Keratinocyte (primary cell): ENCODE measurements at regions not wholly inside any gene's neighbourhood (a gene's known extent, or its start where the extent isn't known, plus 50 kb on each side); places are given as distances from the start of the nearest gene placed in this dataset.
"Not testable (repeated sequence)": the region's sequence is repeated elsewhere in the genome, so short reads cannot be mapped to it uniquely, and the experiment has no call there.

ENCODE experiments used
- EZH2 ChIP-seq: IDR thresholded peaks from one replicate; pipeline ENCODE4 v1.6.1; 2012; ENCODE audit warnings: inconsistent platforms, mild to moderate bottlenecking, low read length, moderate library complexity
- TF ChIP-seq, protein P1 (sequence below), 3 experiments: IDR thresholded peaks in 1 of 3; conservative IDR thresholded peaks in 1 of 3; optimal IDR thresholded peaks in 1 of 3; 2 replicates in 2 of 3; 3 replicates in 1 of 3; pipeline versions ENCODE3 to v1.5.1; 2011; ENCODE audit warnings: low read length in 3 of 3, mild to moderate bottlenecking in 3 of 3, moderate library complexity in 2 of 3, control low read depth in 1 of 3, inconsistent platforms in 1 of 3; ENCODE audit not compliant: insufficient read depth in 2 of 3; ENCODE audit errors: extremely low read depth in 1 of 3

DNA sequence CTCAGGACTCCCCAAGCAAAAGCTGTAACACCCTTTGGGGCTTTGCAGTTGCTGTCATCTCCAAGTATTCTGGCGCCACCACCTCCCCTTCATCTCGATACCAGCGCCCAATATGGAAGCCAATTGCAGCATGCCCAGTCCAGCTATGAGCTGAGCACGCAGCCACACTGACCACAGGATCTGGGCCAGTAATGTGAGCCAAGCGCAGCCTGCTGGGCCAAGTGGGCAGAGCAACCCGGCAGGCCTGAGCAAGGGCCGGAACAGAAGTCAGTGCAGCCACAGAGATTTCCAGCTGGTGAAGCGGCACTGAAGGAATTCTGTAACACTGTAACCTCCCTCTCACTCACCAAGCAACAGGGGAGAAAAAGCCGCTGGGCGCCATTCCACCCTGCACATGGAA is 268.6 kb downstream of the SPATA31A1 start:
- TF ChIP-seq, protein P1, sequence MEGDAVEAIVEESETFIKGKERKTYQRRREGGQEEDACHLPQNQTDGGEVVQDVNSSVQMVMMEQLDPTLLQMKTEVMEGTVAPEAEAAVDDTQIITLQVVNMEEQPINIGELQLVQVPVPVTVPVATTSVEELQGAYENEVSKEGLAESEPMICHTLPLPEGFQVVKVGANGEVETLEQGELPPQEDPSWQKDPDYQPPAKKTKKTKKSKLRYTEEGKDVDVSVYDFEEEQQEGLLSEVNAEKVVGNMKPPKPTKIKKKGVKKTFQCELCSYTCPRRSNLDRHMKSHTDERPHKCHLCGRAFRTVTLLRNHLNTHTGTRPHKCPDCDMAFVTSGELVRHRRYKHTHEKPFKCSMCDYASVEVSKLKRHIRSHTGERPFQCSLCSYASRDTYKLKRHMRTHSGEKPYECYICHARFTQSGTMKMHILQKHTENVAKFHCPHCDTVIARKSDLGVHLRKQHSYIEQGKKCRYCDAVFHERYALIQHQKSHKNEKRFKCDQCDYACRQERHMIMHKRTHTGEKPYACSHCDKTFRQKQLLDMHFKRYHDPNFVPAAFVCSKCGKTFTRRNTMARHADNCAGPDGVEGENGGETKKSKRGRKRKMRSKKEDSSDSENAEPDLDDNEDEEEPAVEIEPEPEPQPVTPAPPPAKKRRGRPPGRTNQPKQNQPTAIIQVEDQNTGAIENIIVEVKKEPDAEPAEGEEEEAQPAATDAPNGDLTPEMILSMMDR (optimal IDR thresholded peaks at IDR 0.05 in 1 of 3, IDR thresholded peaks at IDR 0.05 in 1 of 3, conservative IDR thresholded peaks at IDR 0.05 in 1 of 3; ENCODE audit: extremely low read depth in 1 of 3, insufficient read depth in 2 of 3, low read length in 3 of 3) = not testable (repeated sequence)
- not testable (repeated sequence) for TF ChIP-seq EZH2
